Neuronal stem cell (in vitro differentiated cells): ENCODE measurements at regions not wholly inside any gene's neighbourhood (a gene's known extent, or its start where the extent isn't known, plus 50 kb on each side); places are given as distances from the start of the nearest gene placed in this dataset.

Experiments used
- DNase-seq: peaks from one replicate; pipeline ENCODE4 v3.0.0-alpha.2; 2013; ENCODE audit warnings: low spot score
- H2AFZ ChIP-seq: one replicate; pipeline ENCODE4 v1.6.1; 2013; ENCODE audit warnings: mild to moderate bottlenecking, low read length, inconsistent platforms
- H2AK5ac ChIP-seq: 2 replicates; pipeline ENCODE4 v1.6.1; 2013; ENCODE audit warnings: low read depth, mild to moderate bottlenecking, inconsistent platforms, low read length, moderate library complexity, mixed read lengths
- H2BK120ac ChIP-seq: 2 replicates; pipeline ENCODE4 v1.6.1; 2013; ENCODE audit warnings: low read depth, mild to moderate bottlenecking, inconsistent platforms, low read length, moderate library complexity, mixed read lengths
- H2BK12ac ChIP-seq: one replicate; pipeline ENCODE4 v1.6.1; 2013; ENCODE audit warnings: low read length, inconsistent platforms
- H2BK15ac ChIP-seq: 2 replicates; pipeline ENCODE4 v1.6.1; 2013; ENCODE audit warnings: mild to moderate bottlenecking, low read length, inconsistent platforms, mixed read lengths
- H2BK5ac ChIP-seq: one replicate; pipeline ENCODE4 v1.6.1; 2013; ENCODE audit warnings: inconsistent platforms, mild to moderate bottlenecking, low read length, moderate library complexity
- H3K14ac ChIP-seq: one replicate; pipeline ENCODE4 v1.6.1; 2013; ENCODE audit warnings: low read length, inconsistent platforms
- H3K18ac ChIP-seq: 2 replicates; pipeline ENCODE4 v1.6.1; 2013; ENCODE audit warnings: low read length, inconsistent platforms
- H3K23ac ChIP-seq: 2 replicates; pipeline ENCODE4 v1.6.1; 2013; ENCODE audit warnings: low read depth, mild to moderate bottlenecking, mixed read lengths, low read length, inconsistent platforms; ENCODE audit not compliant: poor library complexity
- H3K27ac ChIP-seq: replicated peaks from 3 replicates; pipeline ENCODE4 v1.5.1; 2013; ENCODE audit warnings: low read length, inconsistent platforms
- H3K27me3 ChIP-seq, 3 experiments: 2 replicates each; pipeline ENCODE4 v1.6.1; 2013; ENCODE audit warnings: low read length in 3 of 3, mild to moderate bottlenecking in 2 of 3, inconsistent platforms in 1 of 3, low read depth in 1 of 3, mixed read lengths in 1 of 3, moderate library complexity in 1 of 3; ENCODE audit not compliant: control insufficient read depth in 3 of 3, insufficient read depth in 3 of 3
- H3K36me3 ChIP-seq, 2 donors: replicated peaks in 1 of 2; 2 replicates each; pipeline ENCODE4 v1.6.1; 2013; ENCODE audit warnings: low read length in 2 of 2; ENCODE audit not compliant: control insufficient read depth in 2 of 2, insufficient read depth in 2 of 2
- H3K4ac ChIP-seq: 2 replicates; pipeline ENCODE4 v1.6.1; 2013; ENCODE audit warnings: inconsistent platforms, mild to moderate bottlenecking, low read length, moderate library complexity
- H3K4me1 ChIP-seq, 2 donors: 1 replicate in 1 of 2; 2 replicates in 1 of 2; pipeline ENCODE4 v1.6.1; 2013; ENCODE audit warnings: low read length in 2 of 2, low read depth in 1 of 2; ENCODE audit not compliant: control insufficient read depth in 2 of 2, insufficient read depth in 1 of 2
- H3K4me2 ChIP-seq: one replicate; pipeline ENCODE4 v1.6.1; 2013; ENCODE audit warnings: mild to moderate bottlenecking, low read length, inconsistent platforms; ENCODE audit not compliant: insufficient read depth, poor library complexity, severe bottlenecking
- H3K4me3 ChIP-seq, 2 donors: 2 replicates each; pipeline ENCODE4 v1.5.1; 2013; ENCODE audit warnings: low read length in 2 of 2, mild to moderate bottlenecking in 2 of 2, inconsistent platforms in 1 of 2, moderate library complexity in 1 of 2
- H3K79me1 ChIP-seq: one replicate; pipeline ENCODE4 v1.6.1; 2013; ENCODE audit warnings: low read depth, mild to moderate bottlenecking, inconsistent platforms, low read length, moderate library complexity
- H3K9ac ChIP-seq: one replicate; pipeline ENCODE4 v1.6.1; 2013; ENCODE audit warnings: mild to moderate bottlenecking, low read depth, low read length, inconsistent platforms; ENCODE audit not compliant: poor library complexity
- H3K9me3 ChIP-seq, 2 donors: replicated peaks in 1 of 2; 2 replicates each; pipeline versions ENCODE3 to v1.6.1; 2013; ENCODE audit warnings: low read length in 2 of 2, mild to moderate bottlenecking in 2 of 2, inconsistent platforms in 1 of 2, low read depth in 1 of 2, mixed read lengths in 1 of 2, moderate library complexity in 1 of 2; ENCODE audit not compliant: control insufficient read depth in 2 of 2, insufficient read depth in 1 of 2
- H4K8ac ChIP-seq: one replicate; pipeline ENCODE4 v1.6.1; 2013; ENCODE audit warnings: low read depth, mild to moderate bottlenecking, inconsistent platforms, low read length, moderate library complexity
- H4K91ac ChIP-seq: one replicate; pipeline ENCODE4 v1.6.1; 2013; ENCODE audit warnings: low read length, low read depth, mild to moderate bottlenecking, inconsistent platforms; ENCODE audit not compliant: poor library complexity
- WGBS, 2 donors: extraction: QIAGEN DNeasy Blood & Tissue Kit; methylation state at CpG; one replicate each; pipeline ENCODE4 v1.1.7; 2013; ENCODE audit warnings: missing lambda C conversion rate in 2 of 2, mixed read lengths in 1 of 2; ENCODE audit not compliant: insufficient read length in 2 of 2, insufficient replicate concordance in 1 of 2; ENCODE audit errors: extremely low coverage in 2 of 2; 5-methylcytosine and 5-hydroxymethylcytosine counted together

- Histone ChIP-seq H3K14ac (no peak overlapping the region), H3K4ac (no peak overlapping the region), H3K23ac (no peak overlapping the region), H3K79me1 (no peaks in the 10 kb centered on the region), H3K4me1 (peaks cover 2 to 7% of the 10 kb centered on the region in 2 donors), H2BK5ac (no peak overlapping the region), H3K9me3 (peaks cover 0 to 2% of the 10 kb centered on the region in 2 donors), H3K36me3 (no peaks in the 10 kb centered on the region), H2AFZ (peak overlapping the region; percentile 31), H4K8ac (no peak overlapping the region), H3K9ac (no peak overlapping the region), H2AK5ac (no peak overlapping the region), H3K4me2 (no peak overlapping the region), H3K27me3 (no peaks in the 10 kb centered on the region), H3K27ac (no peak overlapping the region), H4K91ac (no peak overlapping the region), H2BK15ac (no peak overlapping the region), H2BK12ac (no peak overlapping the region), H3K4me3 (no peak overlapping the region), H2BK120ac (no peak overlapping the region), H3K18ac (no peak overlapping the region)
- no CpG with 5 or more reads among the region's 6 CpGs for WGBS, 2 donors
- DNase-seq, result no peak
These were observed 1920.3 kb upstream of the WWC1 start for GRCh38 chr5:166370928-166371690.

DNA sequence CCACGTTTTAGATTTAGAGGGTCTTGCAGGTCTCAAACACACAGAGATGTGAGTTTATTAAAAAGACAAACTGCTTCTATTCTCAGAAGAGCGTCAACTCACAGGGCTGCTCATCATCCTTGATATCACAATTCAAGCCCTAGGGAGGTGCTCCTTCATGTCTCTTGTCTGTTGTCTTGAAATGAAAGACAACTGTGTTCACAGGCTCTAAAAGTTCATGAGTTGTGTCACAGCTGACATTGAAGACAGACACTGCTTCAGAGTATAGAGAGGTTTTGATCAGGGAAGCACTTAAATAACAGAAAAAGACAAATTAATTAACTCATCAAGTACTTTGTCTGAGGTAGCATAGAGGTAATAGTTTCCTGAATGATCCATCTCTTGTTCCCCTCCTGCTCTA lies 1917.6 kb upstream of the WWC1 start:
- Histone ChIP-seq H3K14ac (no peak overlapping the region), H2BK5ac (no peak overlapping the region), H2BK15ac (no peak overlapping the region), H4K91ac (no peak overlapping the region), H2BK120ac (no peak overlapping the region), H4K8ac (no peak overlapping the region), H3K4ac (no peak overlapping the region), H3K9me3 (peaks cover 2 to 9% of the 10 kb centered on the region in 2 donors), H3K23ac (no peak overlapping the region), H2AFZ (no peak overlapping the region), H3K36me3 (no peaks in the 10 kb centered on the region), H2AK5ac (no peak overlapping the region), H2BK12ac (no peak overlapping the region), H3K79me1 (no peaks in the 10 kb centered on the region), H3K27me3 (no peaks in the 10 kb centered on the region), H3K27ac (no peak overlapping the region), H3K4me2 (no peak overlapping the region), H3K4me1 (peaks cover 2 to 5% of the 10 kb centered on the region in 2 donors), H3K18ac (no peak overlapping the region), H3K4me3 (no peak overlapping the region), H3K9ac (no peak overlapping the region)
- no peak for DNase-seq
- WGBS, 2 donors, result no CpG with 5 or more reads among the region's 2 CpGs

DNA sequence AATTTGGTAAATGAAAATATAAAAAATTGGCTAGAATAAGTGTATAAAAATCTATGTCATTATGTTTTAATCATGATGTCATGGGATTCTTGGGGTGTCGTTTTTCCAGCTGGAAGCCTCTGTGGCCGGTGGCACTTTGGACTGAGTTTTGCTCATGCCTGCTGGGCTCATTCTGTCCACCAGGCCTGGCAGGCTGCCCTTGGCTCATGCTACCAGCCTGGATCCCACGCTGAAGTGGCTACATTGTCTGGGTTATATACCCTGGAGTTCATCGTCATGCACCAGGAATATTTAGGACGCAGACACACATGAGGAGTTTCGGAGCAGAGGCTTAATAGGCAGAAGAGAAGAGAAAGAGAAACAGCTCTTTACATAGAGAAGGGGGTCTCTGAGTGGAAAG lies 1913.7 kb upstream of the WWC1 start:
- Histone ChIP-seq H3K4me2 (no peak overlapping the region), H2BK120ac (no peak overlapping the region), H4K8ac (no peak overlapping the region), H3K4me1 (no peaks in the 10 kb centered on the region), H3K4ac (no peak overlapping the region), H3K4me3 (no peak overlapping the region), H3K18ac (no peak overlapping the region), H2AK5ac (no peak overlapping the region), H2BK12ac (no peak overlapping the region), H3K9ac (no peak overlapping the region), H3K14ac (no peak overlapping the region), H3K23ac (no peak overlapping the region), H3K36me3 (no peaks in the 10 kb centered on the region), H4K91ac (no peak overlapping the region), H3K27me3 (no peaks in the 10 kb centered on the region), H2AFZ (no peak overlapping the region), H3K9me3 (peaks cover 5 to 16% of the 10 kb centered on the region in 2 donors), H3K79me1 (peaks cover 2% of the 10 kb centered on the region), H2BK5ac (no peak overlapping the region), H2BK15ac (no peak overlapping the region), H3K27ac (no peak overlapping the region)
- no CpG with 5 or more reads among the region's 6 CpGs for WGBS, 2 donors
- DNase-seq, result no peak

GRCh38 chr5:166379517-166379916 lies 1911.9 kb upstream of the WWC1 start:
- H3K14ac ChIP-seq, result no peak overlapping the region
- no peak for DNase-seq
- H3K4me2 ChIP-seq, result no peak overlapping the region
- H3K27me3 ChIP-seq, result no peaks in the 10 kb centered on the region
- H2BK15ac ChIP-seq, result no peak overlapping the region
- no peaks in the 10 kb centered on the region for H3K4me1 ChIP-seq
- H3K9ac ChIP-seq, result no peak overlapping the region
- peak overlapping the region; percentile 52 for H2BK120ac ChIP-seq
- H2AK5ac ChIP-seq, result peak overlapping the region; percentile 96
- H2BK5ac ChIP-seq, result peak overlapping the region; percentile 20
- no peak overlapping the region for H3K27ac ChIP-seq
- no peak overlapping the region for H2AFZ ChIP-seq
- no peak overlapping the region for H3K4ac ChIP-seq
- no CpG with 5 or more reads among the region's 11 CpGs for WGBS, 2 donors
- H3K4me3 ChIP-seq, result no peak overlapping the region
- H3K36me3 ChIP-seq, result no peaks in the 10 kb centered on the region
- peak overlapping the region; percentile 65 for H4K8ac ChIP-seq
- H2BK12ac ChIP-seq, result no peak overlapping the region
- peak overlapping the region; percentile 10 for H3K23ac ChIP-seq
- no peak overlapping the region for H4K91ac ChIP-seq
- H3K9me3 ChIP-seq, result peaks cover 5 to 13% of the 10 kb centered on the region in 2 donors
- peak overlapping the region; percentile 85 for H3K18ac ChIP-seq
- H3K79me1 ChIP-seq, result peaks cover 2% of the 10 kb centered on the region
